T-helper 17 cell (primary cell): ENCODE measurements at regions not wholly inside any gene's neighbourhood (a gene's known extent, or its start where the extent isn't known, plus 50 kb on each side); places are given as distances from the start of the nearest gene placed in this dataset.
"Not testable (repeated sequence)": the region's sequence is repeated elsewhere in the genome, so short reads cannot be mapped to it uniquely, and the experiment has no call there.

ENCODE experiments used
- ATAC-seq: fragments of 150-1000 bp; cut with Tn5 transposase; 2 replicates; pipeline ENCODE4 v1.10.0; 2021; ENCODE audit warnings: mild to moderate bottlenecking, moderate library complexity
- DNase-seq, 3 donors: peaks; one replicate each; pipeline versions ENCODE4 v3.0.0 to v3.0.0-alpha.2; 2020 to 2021
- H3K9me3 ChIP-seq: one replicate; pipeline ENCODE4 v1.7.0; 2013; ENCODE audit warnings: low read length, mild to moderate bottlenecking; ENCODE audit not compliant: control insufficient read depth, poor library complexity, severe bottlenecking
- H3K27ac Mint-ChIP-seq: one replicate; pipeline ENCODE4 v1.8.0; 2022; ENCODE audit warnings: mild to moderate bottlenecking, moderate library complexity, mixed read lengths
- H3K27me3 Mint-ChIP-seq: one replicate; pipeline ENCODE4 v1.8.0; 2022; ENCODE audit warnings: mixed read lengths
- H3K36me3 Mint-ChIP-seq: one replicate; pipeline ENCODE4 v1.8.0; 2022; ENCODE audit warnings: low read depth, mixed read lengths
- H3K4me1 Mint-ChIP-seq: one replicate; pipeline ENCODE4 v1.8.0; 2022; ENCODE audit warnings: mild to moderate bottlenecking, mixed read lengths
- H3K4me3 Mint-ChIP-seq: one replicate; pipeline ENCODE4 v1.8.0; 2022; ENCODE audit warnings: mild to moderate bottlenecking, moderate library complexity, mixed read lengths

DNA sequence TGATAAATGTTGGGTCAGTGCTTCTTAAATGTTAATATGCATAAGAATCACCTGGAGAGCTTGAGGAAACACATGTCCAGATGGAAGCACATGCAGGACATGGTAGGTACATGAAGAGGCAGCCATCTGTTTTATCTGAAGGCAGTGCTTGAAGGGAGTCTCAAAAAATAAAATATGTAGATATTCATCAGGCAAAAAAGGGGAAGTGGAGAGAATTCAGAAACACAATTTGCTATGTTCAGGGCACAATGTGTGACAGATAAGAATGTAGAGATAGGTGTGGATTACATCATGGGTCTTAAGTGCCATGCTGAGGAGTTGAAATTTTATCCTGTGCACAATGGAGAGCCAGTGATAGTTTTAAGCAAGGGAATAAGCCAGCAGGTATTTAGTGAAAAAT lies 59.6 kb upstream of the CASK start:
- no peak overlapping the region for H3K4me3 Mint-ChIP-seq
- no peaks in the 10 kb centered on the region for H3K27me3 Mint-ChIP-seq
- no peak for DNase-seq
- H3K4me1 Mint-ChIP-seq, result no peaks in the 10 kb centered on the region
- no peaks in the 10 kb centered on the region for H3K36me3 Mint-ChIP-seq
- no peak for ATAC-seq
- H3K9me3 ChIP-seq, result no peaks in the 10 kb centered on the region
- no peak overlapping the region for H3K27ac Mint-ChIP-seq

DNA sequence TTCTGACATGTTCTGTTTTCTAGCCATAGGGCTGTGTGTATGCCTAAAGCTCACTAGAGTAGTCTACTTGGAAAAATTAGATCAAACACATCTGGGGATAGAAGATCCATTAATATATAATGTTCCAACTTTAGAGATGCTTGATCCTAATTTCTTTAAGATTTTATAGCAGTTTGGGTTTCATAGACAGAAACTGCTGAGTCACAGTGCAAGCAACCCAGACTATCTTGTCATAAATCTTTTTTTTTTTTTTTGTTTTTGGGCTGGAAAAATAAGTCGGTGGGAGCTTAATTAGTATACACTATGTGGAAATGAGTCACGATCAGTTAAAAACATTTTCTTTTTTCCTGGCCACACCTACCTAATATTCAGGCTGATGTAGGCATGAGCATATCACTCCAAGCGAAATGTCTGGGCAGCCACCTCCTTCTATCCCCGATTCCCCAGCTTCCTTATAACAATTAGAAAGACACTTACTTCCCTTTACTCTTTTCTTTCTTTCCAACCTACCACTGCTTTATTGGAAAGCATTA lies 58.2 kb upstream of the CASK start:
- Mint-ChIP-seq H3K27me3 (no peaks in the 10 kb centered on the region), H3K27ac (no peak overlapping the region), H3K4me1 (no peaks in the 10 kb centered on the region), H3K36me3 (no peaks in the 10 kb centered on the region), H3K4me3 (no peak overlapping the region)
- H3K9me3 ChIP-seq, result no peaks in the 10 kb centered on the region
- DNase-seq (no peak), ATAC-seq (no peak)

DNA sequence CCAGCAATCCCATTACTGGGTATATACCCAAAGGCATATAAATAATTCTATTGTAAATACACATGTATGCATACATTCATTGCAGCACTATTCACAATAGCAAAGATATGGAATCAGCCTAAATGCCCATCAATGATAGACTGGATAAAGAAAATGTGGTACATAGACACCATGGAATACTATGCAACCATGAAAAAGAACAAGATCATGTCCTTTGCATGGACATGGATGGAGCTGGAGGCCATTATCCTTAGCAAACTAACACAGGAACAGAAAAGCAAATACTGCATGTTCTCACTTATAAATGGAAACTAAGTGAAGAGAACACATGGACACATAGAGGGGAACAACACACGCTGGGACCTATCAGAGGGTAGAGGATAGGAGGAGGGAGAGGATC lies 51.3 kb upstream of the CASK start:
- not testable (repeated sequence) for H3K27me3 Mint-ChIP-seq, DNase-seq

DNA sequence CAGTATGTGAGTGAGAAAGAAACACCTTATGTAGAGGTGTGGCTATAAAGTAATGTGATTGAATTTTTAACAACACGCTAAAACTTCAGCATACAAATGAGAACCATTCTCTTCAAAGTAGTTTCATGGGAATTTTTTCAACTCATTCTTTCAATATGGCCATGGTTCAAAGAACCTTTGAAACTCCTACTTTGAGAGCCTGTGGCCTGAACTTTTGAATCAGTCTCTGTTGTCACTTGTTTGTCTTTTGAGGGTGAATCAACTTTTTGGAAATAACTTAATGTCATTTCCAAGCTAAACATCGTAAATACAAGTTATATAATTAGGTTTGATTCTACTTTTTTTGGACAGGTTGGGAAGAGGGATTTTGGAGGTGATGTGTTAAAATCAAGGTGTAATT lies 49.9 kb upstream of the CASK start:
- Mint-ChIP-seq H3K27ac (no peak overlapping the region), H3K27me3 (no peaks in the 10 kb centered on the region), H3K4me3 (no peak overlapping the region), H3K36me3 (no peaks in the 10 kb centered on the region), H3K4me1 (no peaks in the 10 kb centered on the region)
- no peaks in the 10 kb centered on the region for H3K9me3 ChIP-seq
- DNase-seq, result no peak
- no peak for ATAC-seq

More for the DNA sequence above, 51.3 kb upstream of the CASK start:
- H3K4me1 Mint-ChIP-seq, H3K4me3 Mint-ChIP-seq, H3K27ac Mint-ChIP-seq, ATAC-seq, H3K9me3 ChIP-seq, H3K36me3 Mint-ChIP-seq: not testable (repeated sequence)
